Loucy (cell line): ENCODE measurements at regions not wholly inside any gene's neighbourhood (a gene's known extent, or its start where the extent isn't known, plus 50 kb on each side); places are given as distances from the start of the nearest gene placed in this dataset.

Source experiments
- H2AFZ ChIP-seq: fragments of 200-600 bp; sonication (generic); 2 replicates; pipeline ENCODE4 v1.6.0; 2016; ENCODE audit warnings: antibody characterized with exemption, mild to moderate bottlenecking, low read length, moderate library complexity
- H3F3A ChIP-seq: fragments of 200-600 bp; 2 replicates; pipeline ENCODE4 v1.6.0; 2016; ENCODE audit warnings: antibody characterized with exemption, low read depth, mild to moderate bottlenecking
- H3K27me3 ChIP-seq: fragments of 200-600 bp; sonication (generic); 2 replicates; pipeline ENCODE4 v1.6.1; 2014; ENCODE audit warnings: low read length, mild to moderate bottlenecking; ENCODE audit not compliant: insufficient read depth, poor library complexity, severe bottlenecking
- H3K36me3 ChIP-seq: fragments of 200-600 bp; sonication (generic); 2 replicates; pipeline ENCODE4 v1.6.1; 2016; ENCODE audit warnings: low read length; ENCODE audit not compliant: insufficient read depth
- H3K4me1 ChIP-seq: fragments of 200-600 bp; sonication (generic); 2 replicates; pipeline ENCODE4 v1.5.1; 2014; ENCODE audit warnings: low read length, mild to moderate bottlenecking; ENCODE audit not compliant: insufficient read depth, poor library complexity, severe bottlenecking
- H3K4me2 ChIP-seq: fragments of 200-600 bp; sonication (generic); 2 replicates; pipeline ENCODE4 v1.6.0; 2014; ENCODE audit warnings: antibody characterized with exemption, low read length, low read depth, mild to moderate bottlenecking; ENCODE audit not compliant: poor library complexity, severe bottlenecking
- H3K4me3 ChIP-seq: fragments of 200-600 bp; sonication (generic); 2 replicates; pipeline ENCODE4 v1.5.1; 2014; ENCODE audit warnings: low read length, mild to moderate bottlenecking, mixed read lengths; ENCODE audit not compliant: poor library complexity, severe bottlenecking
- H3K79me2 ChIP-seq: fragments of 200-600 bp; sonication (generic); 2 replicates; pipeline ENCODE4 v1.6.1; 2014; ENCODE audit warnings: low read length; ENCODE audit not compliant: insufficient read depth
- H3K9ac ChIP-seq: fragments of 200-600 bp; sonication (generic); 2 replicates; pipeline ENCODE4 v1.6.0; 2014; ENCODE audit warnings: mild to moderate bottlenecking, low read depth, low read length, moderate library complexity; ENCODE audit not compliant: poor library complexity, severe bottlenecking
- H3K9me2 ChIP-seq: fragments of 200-600 bp; sonication (generic); replicated peaks from 2 replicates; pipeline ENCODE4 v1.6.1; 2016; ENCODE audit warnings: low read depth, low read length, mixed read lengths
- H3K9me3 ChIP-seq: fragments of 200-600 bp; sonication (generic); 2 replicates; pipeline ENCODE4 v1.6.1; 2014; ENCODE audit warnings: mild to moderate bottlenecking, antibody characterized with exemption, low read length, low read depth; ENCODE audit not compliant: insufficient read depth
- H4K20me1 ChIP-seq: fragments of 200-600 bp; sonication (generic); 2 replicates; pipeline ENCODE4 v1.6.0; 2014; ENCODE audit warnings: antibody characterized with exemption, low read length, mild to moderate bottlenecking; ENCODE audit not compliant: insufficient read depth, poor library complexity, severe bottlenecking
- EZH2phosphoT487 ChIP-seq: fragments of 200-600 bp; IDR thresholded peaks from 2 replicates; pipeline ENCODE4 v1.6.1; 2018; ENCODE audit warnings: antibody characterized with exemption, mild to moderate bottlenecking, moderate library complexity, borderline replicate concordance
- TF ChIP-seq, protein P1 (sequence below): fragments of 200-600 bp; sonication (generic); conservative IDR thresholded peaks from 2 replicates; pipeline ENCODE4 v1.5.1; 2014; ENCODE audit warnings: mild to moderate bottlenecking, antibody characterized with exemption, low read length

GRCh38 chr4:188903986-188904385 lies 764.7 kb downstream of the TRIML1 start:
- H3K79me2 ChIP-seq, result no peaks in the 10 kb centered on the region
- H3K9me3 ChIP-seq, result no peaks in the 10 kb centered on the region; the same call in 1 of the 2 replicates
- TF ChIP-seq, protein P1, sequence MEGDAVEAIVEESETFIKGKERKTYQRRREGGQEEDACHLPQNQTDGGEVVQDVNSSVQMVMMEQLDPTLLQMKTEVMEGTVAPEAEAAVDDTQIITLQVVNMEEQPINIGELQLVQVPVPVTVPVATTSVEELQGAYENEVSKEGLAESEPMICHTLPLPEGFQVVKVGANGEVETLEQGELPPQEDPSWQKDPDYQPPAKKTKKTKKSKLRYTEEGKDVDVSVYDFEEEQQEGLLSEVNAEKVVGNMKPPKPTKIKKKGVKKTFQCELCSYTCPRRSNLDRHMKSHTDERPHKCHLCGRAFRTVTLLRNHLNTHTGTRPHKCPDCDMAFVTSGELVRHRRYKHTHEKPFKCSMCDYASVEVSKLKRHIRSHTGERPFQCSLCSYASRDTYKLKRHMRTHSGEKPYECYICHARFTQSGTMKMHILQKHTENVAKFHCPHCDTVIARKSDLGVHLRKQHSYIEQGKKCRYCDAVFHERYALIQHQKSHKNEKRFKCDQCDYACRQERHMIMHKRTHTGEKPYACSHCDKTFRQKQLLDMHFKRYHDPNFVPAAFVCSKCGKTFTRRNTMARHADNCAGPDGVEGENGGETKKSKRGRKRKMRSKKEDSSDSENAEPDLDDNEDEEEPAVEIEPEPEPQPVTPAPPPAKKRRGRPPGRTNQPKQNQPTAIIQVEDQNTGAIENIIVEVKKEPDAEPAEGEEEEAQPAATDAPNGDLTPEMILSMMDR, result no peak
- no peak for TF ChIP-seq EZH2phosphoT487
- no peak overlapping the region for H3K4me3 ChIP-seq
- no peaks in the 10 kb centered on the region for H3K27me3 ChIP-seq
- no peaks in the 10 kb centered on the region for H3K9me2 ChIP-seq
- H3K9ac ChIP-seq, result no peak overlapping the region
- no peak overlapping the region for H2AFZ ChIP-seq
- no peaks in the 10 kb centered on the region for H3F3A ChIP-seq
- no peaks in the 10 kb centered on the region for H4K20me1 ChIP-seq
- no peaks in the 10 kb centered on the region for H3K4me1 ChIP-seq
- no peak overlapping the region for H3K4me2 ChIP-seq
- no peaks in the 10 kb centered on the region for H3K36me3 ChIP-seq

GRCh38 chr4:188904617-188905016 lies 765.4 kb downstream of the TRIML1 start:
- Histone ChIP-seq H2AFZ (no peak overlapping the region), H3K9me2 (no peaks in the 10 kb centered on the region), H3K9me3 (no peaks in the 10 kb centered on the region; the same call in 1 of the 2 replicates), H4K20me1 (no peaks in the 10 kb centered on the region), H3K79me2 (no peaks in the 10 kb centered on the region), H3K4me3 (no peak overlapping the region), H3K27me3 (no peaks in the 10 kb centered on the region), H3F3A (no peaks in the 10 kb centered on the region), H3K9ac (no peak overlapping the region), H3K4me2 (no peak overlapping the region), H3K36me3 (no peaks in the 10 kb centered on the region), H3K4me1 (no peaks in the 10 kb centered on the region)
- TF ChIP-seq, protein P1, result no peak
- TF ChIP-seq EZH2phosphoT487, result no peak

DNA sequence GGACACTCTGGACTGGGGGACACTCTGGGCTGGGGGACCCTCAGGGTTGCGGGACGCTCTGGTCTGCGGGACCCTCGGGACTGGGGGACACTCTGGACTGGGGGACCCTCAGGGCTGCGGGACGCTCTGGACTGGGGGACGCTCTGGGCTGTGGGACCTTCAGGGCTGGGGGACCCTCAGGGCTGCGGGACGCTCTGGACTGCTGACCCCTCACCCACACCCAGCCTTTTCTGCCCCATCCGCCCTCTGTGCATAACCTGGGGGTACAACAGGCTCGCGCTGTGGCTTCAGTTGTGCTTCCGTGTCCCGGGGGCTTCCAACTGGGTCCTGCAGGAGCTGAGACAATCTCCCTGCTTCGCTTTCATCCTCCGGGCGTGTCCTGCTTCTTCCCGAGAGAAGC lies 766.0 kb downstream of the TRIML1 start:
- Histone ChIP-seq H3K27me3 (no peaks in the 10 kb centered on the region), H3K4me2 (no peak overlapping the region), H3F3A (no peaks in the 10 kb centered on the region), H3K79me2 (no peaks in the 10 kb centered on the region), H3K9ac (no peak overlapping the region), H3K36me3 (no peaks in the 10 kb centered on the region), H4K20me1 (no peaks in the 10 kb centered on the region), H3K4me1 (no peaks in the 10 kb centered on the region), H3K9me2 (no peaks in the 10 kb centered on the region), H3K9me3 (no peaks in the 10 kb centered on the region; the same call in 1 of the 2 replicates), H3K4me3 (no peak overlapping the region), H2AFZ (no peak overlapping the region)
- TF ChIP-seq EZH2phosphoT487, result no peak
- TF ChIP-seq, protein P1, result no peak
